ENCODE measurements at regions not wholly inside any gene's neighbourhood (a gene's known extent, or its start where the extent isn't known, plus 50 kb on each side); places are given as distances from the start of the nearest gene placed in this dataset.

DNA sequence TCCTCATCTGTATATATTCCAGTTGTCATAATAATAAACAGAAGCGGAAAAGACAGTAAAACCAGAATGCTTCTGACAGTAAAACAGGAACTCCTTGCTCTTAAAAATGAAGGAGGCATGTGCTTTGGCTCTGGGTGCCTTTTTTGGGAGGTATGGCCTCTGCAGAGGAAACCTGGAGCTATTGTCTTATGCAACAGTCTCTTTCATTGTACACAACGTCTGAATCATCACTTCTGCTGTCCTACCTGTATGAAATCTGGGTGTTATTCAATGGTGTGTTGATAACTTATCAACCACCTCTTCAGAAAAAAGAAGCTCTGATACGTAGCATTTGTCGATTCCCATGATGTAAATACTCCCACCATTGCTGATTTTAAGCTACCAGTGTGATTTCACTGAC lies 64.8 kb downstream of the CDCA7 start:
- H3K4me1 ChIP-seq (ENCODE audit: control insufficient read depth, insufficient read depth, low read length), result no peaks in the 10 kb centered on the region
- no peaks in the 10 kb centered on the region for H3K36me3 ChIP-seq (ENCODE audit: control insufficient read depth, insufficient read depth, low read length)
- no peak overlapping the region for H3K9ac ChIP-seq (ENCODE audit: low read length)
- H3K4me3 ChIP-seq (ENCODE audit: low read length), result no peak overlapping the region
- H3K27me3 ChIP-seq (ENCODE audit: control insufficient read depth, insufficient read depth, low read length), result no peaks in the 10 kb centered on the region
- H3K9me3 ChIP-seq (ENCODE audit: control insufficient read depth, low read length), result no peaks in the 10 kb centered on the region

DNA sequence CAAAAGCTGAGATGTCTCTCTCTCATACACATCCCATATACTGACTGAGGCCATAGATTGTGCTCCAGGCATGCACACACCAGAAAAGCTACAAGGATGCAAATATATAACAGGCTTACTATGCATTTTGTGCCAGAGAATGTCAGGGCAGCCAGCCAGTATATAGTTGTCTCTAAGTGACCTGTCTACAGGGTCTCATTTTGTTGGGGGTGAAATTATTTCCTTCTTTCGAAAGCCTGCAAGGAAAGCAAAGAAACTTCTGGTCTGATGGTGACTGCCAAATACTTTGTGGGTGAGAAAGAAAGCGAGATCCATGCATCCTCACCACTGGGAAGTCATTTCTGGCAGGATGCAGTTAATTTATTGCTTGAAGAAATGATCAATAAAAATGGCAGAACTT lies 70.2 kb downstream of the CDCA7 start:
- H3K27me3 ChIP-seq (ENCODE audit: control insufficient read depth, insufficient read depth, low read length), result no peaks in the 10 kb centered on the region
- no peaks in the 10 kb centered on the region for H3K4me1 ChIP-seq (ENCODE audit: control insufficient read depth, insufficient read depth, low read length)

DNA sequence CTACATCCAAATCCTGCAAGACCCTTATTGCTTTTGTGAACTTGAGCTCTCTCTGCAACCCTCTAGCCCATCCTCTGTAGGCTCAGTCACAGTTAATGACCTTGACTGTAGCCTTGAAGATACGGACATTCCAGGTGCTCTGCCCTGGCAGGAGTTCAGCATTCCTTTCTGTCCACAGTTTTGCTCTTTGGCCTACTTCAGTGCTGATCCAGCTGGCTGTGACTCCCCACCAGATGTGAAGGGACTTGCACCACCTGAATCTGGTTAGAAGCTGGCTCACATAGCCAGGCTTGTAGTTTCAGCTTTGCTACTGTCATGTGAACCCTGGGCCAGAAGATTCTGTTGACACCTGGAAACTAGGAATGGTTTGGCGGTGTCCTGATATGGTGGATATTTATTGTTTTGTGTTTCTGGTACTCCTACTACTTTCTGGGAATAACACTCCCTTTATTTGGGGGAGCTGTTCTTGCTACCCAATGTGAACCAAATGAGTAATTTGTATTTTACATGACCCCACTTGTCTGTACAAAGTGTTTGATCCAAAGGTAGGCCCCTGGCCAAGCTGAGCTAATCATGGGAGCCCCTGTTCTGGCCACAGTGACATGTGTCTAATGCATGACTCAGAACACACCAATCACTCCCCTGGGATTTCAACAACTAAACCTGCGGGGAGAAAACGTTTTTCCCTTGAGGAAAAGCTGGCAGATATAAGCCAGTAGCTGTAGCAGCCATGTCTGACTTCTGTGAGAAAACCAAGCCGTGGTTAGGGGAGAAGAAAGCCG lies 73.4 kb downstream of the CDCA7 start:
- no peaks in the 10 kb centered on the region for H3K36me3 ChIP-seq (ENCODE audit: control insufficient read depth, insufficient read depth, low read length)

More for the DNA sequence above, 70.2 kb downstream of the CDCA7 start:
- Histone ChIP-seq H3K4me3 (ENCODE audit: low read length) (no peak overlapping the region), H3K9ac (ENCODE audit: low read length) (no peak overlapping the region), H3K36me3 (ENCODE audit: control insufficient read depth, insufficient read depth, low read length) (no peaks in the 10 kb centered on the region), H3K9me3 (ENCODE audit: control insufficient read depth, low read length) (no peaks in the 10 kb centered on the region)

DNA sequence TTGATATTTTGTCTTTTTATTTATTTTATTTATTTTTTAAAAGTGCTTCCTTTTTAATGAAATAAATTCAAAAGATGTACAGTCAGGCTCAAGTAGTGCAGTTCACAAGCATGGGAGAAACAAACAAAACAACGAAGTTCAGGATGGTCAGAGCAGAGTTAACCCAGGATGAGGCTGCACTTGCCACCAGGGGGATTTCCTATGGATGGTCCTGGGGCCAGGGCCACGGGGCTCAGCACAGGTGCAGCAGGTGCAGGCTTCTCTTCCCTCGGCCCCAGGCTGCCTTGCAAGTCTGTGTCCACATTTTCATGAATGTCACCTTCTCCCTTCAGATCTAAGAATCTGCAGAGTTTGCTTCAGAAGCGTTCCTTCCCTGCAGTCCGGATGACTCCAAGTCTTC lies 76.5 kb downstream of the CDCA7 start:
- no peaks in the 10 kb centered on the region for H3K9me3 ChIP-seq (ENCODE audit: control insufficient read depth, low read length)
- H3K36me3 ChIP-seq (ENCODE audit: control insufficient read depth, insufficient read depth, low read length), result no peaks in the 10 kb centered on the region
- H3K4me1 ChIP-seq (ENCODE audit: control insufficient read depth, insufficient read depth, low read length), result no peaks in the 10 kb centered on the region
- no peak overlapping the region for H3K4me3 ChIP-seq (ENCODE audit: low read length)
- H3K9ac ChIP-seq (ENCODE audit: low read length), result no peak overlapping the region
- H3K27me3 ChIP-seq (ENCODE audit: control insufficient read depth, insufficient read depth, low read length), result peaks cover 3% of the 10 kb centered on the region

More for the DNA sequence above, 73.4 kb downstream of the CDCA7 start:
- Histone ChIP-seq H3K4me3 (ENCODE audit: low read length) (no peak overlapping the region), H3K9me3 (ENCODE audit: control insufficient read depth, low read length) (no peaks in the 10 kb centered on the region), H3K9ac (ENCODE audit: low read length) (no peak overlapping the region), H3K4me1 (ENCODE audit: control insufficient read depth, insufficient read depth, low read length) (no peaks in the 10 kb centered on the region), H3K27me3 (ENCODE audit: control insufficient read depth, insufficient read depth, low read length) (peaks cover 3% of the 10 kb centered on the region)

DNA sequence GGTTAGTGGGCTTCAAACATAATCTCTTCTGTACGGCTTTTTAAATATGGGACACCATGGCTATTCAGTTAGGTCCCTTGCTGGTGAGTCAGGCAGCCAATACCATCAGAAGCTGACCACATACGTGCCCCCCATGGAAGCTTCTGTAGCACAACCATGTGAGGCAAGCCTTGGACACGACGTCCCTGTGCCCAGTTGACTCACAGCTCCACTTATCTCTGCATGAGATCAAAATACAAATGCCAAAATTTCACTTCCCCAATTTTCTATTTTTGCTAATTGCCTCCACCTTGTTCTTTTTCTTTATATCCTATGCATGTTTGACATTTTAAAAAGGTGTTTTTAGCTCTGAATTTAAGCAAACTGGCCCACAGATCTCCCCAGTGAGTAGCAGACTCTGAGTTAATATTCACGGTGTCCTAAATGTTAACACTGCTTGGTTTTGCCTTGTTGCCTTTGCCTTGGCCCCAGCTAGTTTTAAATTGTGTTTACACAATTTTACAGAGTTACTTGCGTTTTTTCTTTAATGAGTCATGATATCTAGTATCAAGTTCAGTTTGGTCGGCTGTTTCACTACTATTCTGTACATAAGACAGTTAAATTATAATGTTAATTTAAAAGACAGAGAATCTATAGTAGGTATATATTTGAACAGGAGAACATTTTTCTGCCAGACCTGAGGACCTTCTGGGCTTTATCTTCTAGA lies 77.5 kb downstream of the CDCA7 start:
- no peaks in the 10 kb centered on the region for H3K4me1 ChIP-seq (ENCODE audit: control insufficient read depth, insufficient read depth, low read length)
- H3K27me3 ChIP-seq (ENCODE audit: control insufficient read depth, insufficient read depth, low read length), result peaks cover 3% of the 10 kb centered on the region
- no peak overlapping the region for H3K4me3 ChIP-seq (ENCODE audit: low read length)
- no peak overlapping the region for H3K9ac ChIP-seq (ENCODE audit: low read length)
- H3K36me3 ChIP-seq (ENCODE audit: control insufficient read depth, insufficient read depth, low read length), result no peaks in the 10 kb centered on the region
- no peaks in the 10 kb centered on the region for H3K9me3 ChIP-seq (ENCODE audit: control insufficient read depth, low read length)

DNA sequence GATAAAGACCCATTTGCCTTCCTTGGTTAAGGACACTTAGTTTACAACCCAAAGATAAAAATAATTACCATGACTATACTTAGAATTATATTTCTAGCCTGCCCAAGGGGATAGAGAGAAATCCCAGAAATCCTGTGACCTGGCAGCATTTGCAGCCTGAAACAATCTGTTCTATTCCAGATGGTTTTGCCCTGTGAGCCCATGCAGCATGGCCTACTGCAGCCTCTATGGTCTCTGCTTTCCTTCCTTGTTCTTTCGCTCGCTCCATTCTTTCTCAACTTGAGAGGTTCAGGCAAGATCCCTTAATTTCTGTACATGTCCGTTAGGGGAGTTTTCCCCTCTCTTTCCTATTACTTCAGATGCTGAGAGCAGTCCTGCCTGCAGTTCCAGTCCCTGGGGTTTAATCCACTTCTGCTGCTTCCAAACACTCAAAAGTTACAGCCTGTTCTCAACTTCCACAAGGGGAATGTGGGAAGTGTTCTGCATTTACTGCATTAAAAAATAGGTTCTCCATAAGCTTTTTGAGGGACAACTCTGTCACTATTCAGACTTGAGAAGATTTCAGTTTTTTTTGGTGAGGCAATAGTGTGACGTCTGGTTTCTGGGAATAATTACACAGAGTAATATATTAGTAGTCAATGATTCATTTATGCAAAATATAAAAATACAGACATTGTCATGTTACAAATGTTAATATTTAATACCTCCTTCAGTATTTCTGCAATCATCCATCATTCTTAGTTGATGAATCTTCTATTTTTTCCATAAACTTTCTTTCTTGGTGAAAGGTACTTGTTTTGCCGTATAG lies 80.3 kb downstream of the CDCA7 start:
- Histone ChIP-seq H3K36me3 (ENCODE audit: control insufficient read depth, insufficient read depth, low read length) (no peaks in the 10 kb centered on the region), H3K4me3 (ENCODE audit: low read length) (no peak overlapping the region)

DNA sequence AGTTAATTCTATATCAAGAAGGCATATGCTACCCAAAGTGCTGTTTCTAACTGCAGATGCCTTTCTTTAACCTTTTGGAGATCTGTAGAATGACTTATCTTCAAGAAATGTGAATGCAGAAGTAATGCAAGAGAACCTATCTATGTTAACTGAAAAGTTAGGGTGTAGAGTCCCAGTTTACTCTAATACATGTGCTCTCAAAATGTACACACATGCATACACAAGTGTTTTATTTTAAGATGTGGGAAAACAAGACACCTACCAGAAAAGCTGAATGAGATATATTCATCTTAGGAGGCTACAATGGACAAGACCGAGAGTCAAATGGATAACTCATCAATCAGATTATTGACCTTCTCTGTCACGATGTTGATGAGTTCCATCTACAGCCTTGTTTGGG lies 80.9 kb downstream of the CDCA7 start:
- Histone ChIP-seq H3K4me1 (ENCODE audit: control insufficient read depth, insufficient read depth, low read length) (no peaks in the 10 kb centered on the region), H3K27me3 (ENCODE audit: control insufficient read depth, insufficient read depth, low read length) (peaks cover 3% of the 10 kb centered on the region), H3K4me3 (ENCODE audit: low read length) (no peak overlapping the region), H3K36me3 (ENCODE audit: control insufficient read depth, insufficient read depth, low read length) (no peaks in the 10 kb centered on the region), H3K9me3 (ENCODE audit: control insufficient read depth, low read length) (no peaks in the 10 kb centered on the region), H3K9ac (ENCODE audit: low read length) (no peak overlapping the region)

More for the DNA sequence above, 80.3 kb downstream of the CDCA7 start:
- peaks cover 6% of the 10 kb centered on the region for H3K27me3 ChIP-seq (ENCODE audit: control insufficient read depth, insufficient read depth, low read length)
- no peaks in the 10 kb centered on the region for H3K4me1 ChIP-seq (ENCODE audit: control insufficient read depth, insufficient read depth, low read length)
- H3K9me3 ChIP-seq (ENCODE audit: control insufficient read depth, low read length), result no peaks in the 10 kb centered on the region
- no peak overlapping the region for H3K9ac ChIP-seq (ENCODE audit: low read length)

DNA sequence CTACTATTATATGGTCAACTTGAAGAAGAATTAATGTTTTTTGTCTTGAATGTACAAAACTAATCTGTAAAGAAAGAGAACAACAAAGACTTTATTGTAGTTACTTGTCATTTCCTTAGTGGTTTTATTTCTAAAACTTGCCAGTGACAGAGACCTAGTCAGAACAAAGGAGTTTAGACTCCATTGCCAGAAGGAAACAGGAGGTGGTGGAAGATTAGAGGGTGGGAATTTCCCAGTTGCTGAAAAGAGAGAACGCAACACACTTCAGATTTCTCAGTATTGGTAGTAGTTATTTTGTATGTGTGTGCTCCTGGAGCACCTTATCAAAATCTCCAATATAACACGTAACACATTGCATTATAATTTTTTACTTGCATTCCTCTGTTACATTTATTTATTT lies 81.4 kb downstream of the CDCA7 start:
- Histone ChIP-seq H3K27me3 (ENCODE audit: control insufficient read depth, insufficient read depth, low read length) (peaks cover 3% of the 10 kb centered on the region), H3K9ac (ENCODE audit: low read length) (no peak overlapping the region), H3K36me3 (ENCODE audit: control insufficient read depth, insufficient read depth, low read length) (no peaks in the 10 kb centered on the region), H3K9me3 (ENCODE audit: control insufficient read depth, low read length) (no peaks in the 10 kb centered on the region), H3K4me3 (ENCODE audit: low read length) (no peak overlapping the region), H3K4me1 (ENCODE audit: control insufficient read depth, insufficient read depth, low read length) (no peaks in the 10 kb centered on the region)

DNA sequence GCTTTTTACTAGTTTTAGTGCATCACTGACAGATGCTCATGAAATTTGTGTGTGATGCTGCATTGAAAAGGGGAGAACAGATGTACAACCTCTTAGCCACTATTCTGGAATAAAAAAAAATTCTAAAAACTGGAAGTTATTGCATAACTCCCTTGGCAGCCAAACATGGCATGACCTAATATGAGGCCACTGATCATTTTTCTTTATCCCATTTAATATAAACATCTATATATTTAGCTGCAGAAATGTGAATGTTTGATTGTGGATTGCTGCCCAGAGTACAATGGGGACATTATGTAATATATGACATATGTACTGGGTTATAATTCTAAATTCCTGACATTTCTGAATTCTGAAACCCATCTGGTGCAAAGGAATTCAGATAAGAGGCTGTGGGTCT lies 86.5 kb downstream of the CDCA7 start:
- no peak overlapping the region for H3K9ac ChIP-seq (ENCODE audit: low read length)
- H3K4me3 ChIP-seq (ENCODE audit: low read length), result no peak overlapping the region
- H3K9me3 ChIP-seq (ENCODE audit: control insufficient read depth, low read length), result no peaks in the 10 kb centered on the region
- peaks cover 3% of the 10 kb centered on the region for H3K27me3 ChIP-seq (ENCODE audit: control insufficient read depth, insufficient read depth, low read length)
- no peaks in the 10 kb centered on the region for H3K4me1 ChIP-seq (ENCODE audit: control insufficient read depth, insufficient read depth, low read length)
- H3K36me3 ChIP-seq (ENCODE audit: control insufficient read depth, insufficient read depth, low read length), result no peaks in the 10 kb centered on the region

DNA sequence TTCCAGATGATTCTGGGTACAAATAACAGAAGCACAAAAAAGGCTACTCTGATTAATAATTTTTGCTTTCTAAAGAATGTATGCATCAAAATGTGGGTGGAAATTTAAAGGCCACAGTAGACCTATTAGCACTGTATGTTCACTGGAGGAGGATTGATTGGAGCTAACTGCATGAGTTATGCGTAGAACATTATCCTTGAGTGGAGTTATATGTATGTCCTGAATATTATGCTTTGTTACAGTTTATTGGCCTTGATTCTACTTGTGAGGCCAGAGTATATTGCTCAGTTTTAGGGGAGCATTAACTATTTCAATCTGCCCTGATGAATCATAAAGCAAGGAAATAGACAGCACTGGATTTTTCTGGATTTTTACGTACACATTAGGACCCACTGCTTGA lies 87.9 kb downstream of the CDCA7 start:
- H3K4me3 ChIP-seq (ENCODE audit: low read length), result no peak overlapping the region
- H3K27me3 ChIP-seq (ENCODE audit: control insufficient read depth, insufficient read depth, low read length), result peaks cover 3% of the 10 kb centered on the region
- H3K36me3 ChIP-seq (ENCODE audit: control insufficient read depth, insufficient read depth, low read length), result no peaks in the 10 kb centered on the region
- H3K4me1 ChIP-seq (ENCODE audit: control insufficient read depth, insufficient read depth, low read length), result no peaks in the 10 kb centered on the region
- no peaks in the 10 kb centered on the region for H3K9me3 ChIP-seq (ENCODE audit: control insufficient read depth, low read length)
- no peak overlapping the region for H3K9ac ChIP-seq (ENCODE audit: low read length)

DNA sequence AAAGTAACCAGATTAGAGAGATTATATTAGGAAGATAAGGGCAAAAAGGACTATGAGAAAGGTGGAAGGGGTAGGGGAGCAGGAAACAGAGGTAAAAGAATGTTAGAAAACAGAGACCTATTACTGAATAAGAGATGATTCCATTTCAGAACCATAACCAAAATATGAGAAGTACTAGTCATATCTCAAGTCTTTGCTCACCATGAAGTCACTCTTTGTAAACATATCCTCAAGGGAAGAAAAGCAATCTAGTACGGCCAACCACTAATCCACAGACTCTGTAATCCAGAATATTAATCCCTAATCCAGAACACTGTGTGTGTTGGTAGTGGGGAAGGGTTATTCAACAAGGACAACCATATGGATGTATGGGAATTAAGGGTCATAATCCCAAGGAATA lies 92.0 kb downstream of the CDCA7 start:
- no peak overlapping the region for H3K4me3 ChIP-seq (ENCODE audit: low read length)
- H3K4me1 ChIP-seq (ENCODE audit: control insufficient read depth, insufficient read depth, low read length), result peaks cover 4% of the 10 kb centered on the region
- H3K9me3 ChIP-seq (ENCODE audit: control insufficient read depth, low read length), result no peaks in the 10 kb centered on the region
- no peak overlapping the region for H3K9ac ChIP-seq (ENCODE audit: low read length)
- H3K27me3 ChIP-seq (ENCODE audit: control insufficient read depth, insufficient read depth, low read length), result no peaks in the 10 kb centered on the region
- H3K36me3 ChIP-seq (ENCODE audit: control insufficient read depth, insufficient read depth, low read length), result no peaks in the 10 kb centered on the region

DNA sequence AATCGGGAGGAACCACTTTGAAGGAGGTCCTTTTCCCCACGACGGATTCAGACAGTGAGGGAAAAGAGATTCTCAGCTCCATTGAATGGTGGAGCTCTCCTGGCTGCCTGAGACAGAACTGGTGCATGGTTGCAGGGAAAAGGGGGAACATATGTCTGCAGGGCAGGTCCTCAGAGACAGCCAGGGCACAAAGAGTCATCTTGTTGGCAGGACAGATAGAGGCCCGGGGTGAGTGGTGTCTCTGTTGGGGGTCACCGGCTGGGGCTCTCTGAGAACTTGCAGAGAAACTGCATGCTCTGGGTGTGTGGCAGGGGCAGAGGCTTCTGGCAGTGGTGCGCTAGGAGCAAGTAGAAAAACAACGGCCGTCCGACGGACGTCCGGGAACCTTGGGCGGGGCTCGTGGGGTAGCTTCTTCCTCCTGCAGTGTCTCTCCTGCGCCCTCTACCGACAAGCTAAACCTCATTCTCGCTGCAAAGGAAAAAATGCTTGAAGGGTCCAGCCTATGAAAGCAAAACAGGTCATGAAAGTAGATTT lies 94.3 kb downstream of the CDCA7 start:
- Histone ChIP-seq H3K36me3 (ENCODE audit: control insufficient read depth, insufficient read depth, low read length) (no peaks in the 10 kb centered on the region), H3K4me1 (ENCODE audit: control insufficient read depth, insufficient read depth, low read length) (peaks cover 4% of the 10 kb centered on the region), H3K9me3 (ENCODE audit: control insufficient read depth, low read length) (no peaks in the 10 kb centered on the region), H3K4me3 (ENCODE audit: low read length) (peak overlapping the region; percentile 15), H3K9ac (ENCODE audit: low read length) (no peak overlapping the region), H3K27me3 (ENCODE audit: control insufficient read depth, insufficient read depth, low read length) (no peaks in the 10 kb centered on the region)

All from mucosa of stomach (tissue), 1 donor.